ENCODE measurements at regions not wholly inside any gene's neighbourhood (a gene's known extent, or its start where the extent isn't known, plus 50 kb on each side); places are given as distances from the start of the nearest gene placed in this dataset.
"Not testable (repeated sequence)": the region's sequence is repeated elsewhere in the genome, so short reads cannot be mapped to it uniquely, and the experiment has no call there.

DNA sequence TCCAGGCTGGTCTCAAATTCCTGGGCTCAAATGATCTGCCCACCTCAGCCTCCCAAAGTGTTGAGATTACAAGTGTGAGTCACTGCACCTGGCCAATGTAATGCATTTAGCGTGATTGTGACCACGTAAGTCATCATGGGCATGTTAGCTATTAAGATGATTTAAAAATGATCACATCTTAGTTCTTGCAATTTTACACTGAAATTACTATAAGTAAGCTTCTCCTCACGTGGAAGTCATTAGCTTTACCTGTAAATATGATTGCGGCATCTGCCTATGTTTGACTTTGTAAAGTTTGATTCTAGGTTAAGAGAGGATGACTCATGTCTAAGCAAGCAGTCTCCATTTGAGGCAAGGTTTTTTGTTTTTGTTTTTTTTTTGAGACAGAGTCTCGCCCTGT is 85.5 kb downstream of the PMAIP1 start:
- Histone ChIP-seq H3K27me3 (ENCODE audit: control insufficient read depth in 5 of 5, insufficient read depth in 4 of 5, low read length in 5 of 5) (no peaks in the 10 kb centered on the region), H3K36me3 (ENCODE audit: control insufficient read depth in 5 of 5, insufficient read depth in 5 of 5, low read length in 5 of 5) (no peaks in the 10 kb centered on the region), H3K9ac (ENCODE audit: low read length in 5 of 5) (no peak overlapping the region), H3K27ac (ENCODE audit: low read depth, low read length) (no peak overlapping the region), H3K4me1 (ENCODE audit: control insufficient read depth in 5 of 5, insufficient read depth in 5 of 5, low read length in 5 of 5) (no peaks in the 10 kb centered on the region), H3K4me3 (ENCODE audit: low read depth in 1 of 5, low read length in 5 of 5) (no peak overlapping the region), H3K9me3 (ENCODE audit: control insufficient read depth in 5 of 5, low read length in 5 of 5) (no peaks in the 10 kb centered on the region)

DNA sequence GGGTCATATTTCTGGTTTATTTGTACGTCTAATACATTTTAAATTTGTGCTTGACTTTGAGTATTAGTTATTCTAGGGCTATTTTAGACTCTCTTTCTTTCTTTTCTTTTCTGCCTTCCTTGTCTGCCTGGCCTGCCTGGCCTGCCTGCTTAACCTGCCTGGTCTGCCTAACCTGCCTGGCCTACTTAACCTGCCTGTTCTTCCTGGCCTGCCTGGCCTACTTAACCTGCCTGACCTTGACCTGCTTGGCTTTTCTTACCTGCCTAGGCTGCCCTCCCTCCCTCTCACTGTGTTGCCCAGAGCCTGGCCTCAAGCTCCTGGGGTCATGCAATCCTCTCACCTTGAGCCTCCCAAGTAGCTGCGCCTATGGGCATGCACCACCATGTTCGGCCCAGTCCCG is 83.7 kb downstream of the PMAIP1 start:
- Histone ChIP-seq H3K9me3 (ENCODE audit: control insufficient read depth in 5 of 5, low read length in 5 of 5) (no peaks in the 10 kb centered on the region), H3K4me3 (ENCODE audit: low read depth in 1 of 5, low read length in 5 of 5) (no peak overlapping the region), H3K27me3 (ENCODE audit: control insufficient read depth in 5 of 5, insufficient read depth in 4 of 5, low read length in 5 of 5) (no peaks in the 10 kb centered on the region), H3K9ac (ENCODE audit: low read length in 5 of 5) (no peak overlapping the region), H3K27ac (ENCODE audit: low read depth, low read length) (no peak overlapping the region), H3K4me1 (ENCODE audit: control insufficient read depth in 5 of 5, insufficient read depth in 5 of 5, low read length in 5 of 5) (no peaks in the 10 kb centered on the region), H3K36me3 (ENCODE audit: control insufficient read depth in 5 of 5, insufficient read depth in 5 of 5, low read length in 5 of 5) (no peaks in the 10 kb centered on the region)

DNA sequence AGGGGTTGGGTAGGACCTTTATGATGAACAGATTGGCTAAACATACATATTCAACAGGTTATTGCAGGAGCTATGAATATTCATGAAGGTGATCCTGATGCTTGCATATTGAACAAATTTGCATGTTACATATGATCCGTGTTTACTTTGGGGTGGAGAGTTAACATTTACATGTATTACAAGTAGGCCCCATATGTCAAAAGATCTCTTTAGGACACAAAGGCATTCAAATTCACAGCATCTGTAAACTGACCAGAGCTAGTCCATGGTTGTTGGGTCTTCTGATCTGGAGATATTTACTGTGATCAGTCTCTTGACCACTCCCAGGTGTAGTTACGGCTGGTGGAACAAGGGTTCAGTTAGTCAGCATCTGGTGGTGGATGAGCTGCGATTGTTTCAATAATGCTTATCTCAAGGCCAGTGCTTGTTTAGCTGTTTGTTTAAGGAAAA is 80.4 kb downstream of the PMAIP1 start:
- Histone ChIP-seq H3K9me3 (ENCODE audit: control insufficient read depth in 5 of 5, low read length in 5 of 5) (no peaks in the 10 kb centered on the region), H3K4me3 (ENCODE audit: low read depth in 1 of 5, low read length in 5 of 5) (no peak overlapping the region), H3K27ac (ENCODE audit: low read depth, low read length) (no peak overlapping the region), H3K4me1 (ENCODE audit: control insufficient read depth in 5 of 5, insufficient read depth in 5 of 5, low read length in 5 of 5) (no peaks in the 10 kb centered on the region), H3K36me3 (ENCODE audit: control insufficient read depth in 5 of 5, insufficient read depth in 5 of 5, low read length in 5 of 5) (no peaks in the 10 kb centered on the region), H3K9ac (ENCODE audit: low read length in 5 of 5) (no peak overlapping the region), H3K27me3 (ENCODE audit: control insufficient read depth in 5 of 5, insufficient read depth in 4 of 5, low read length in 5 of 5) (no peaks in the 10 kb centered on the region)

DNA sequence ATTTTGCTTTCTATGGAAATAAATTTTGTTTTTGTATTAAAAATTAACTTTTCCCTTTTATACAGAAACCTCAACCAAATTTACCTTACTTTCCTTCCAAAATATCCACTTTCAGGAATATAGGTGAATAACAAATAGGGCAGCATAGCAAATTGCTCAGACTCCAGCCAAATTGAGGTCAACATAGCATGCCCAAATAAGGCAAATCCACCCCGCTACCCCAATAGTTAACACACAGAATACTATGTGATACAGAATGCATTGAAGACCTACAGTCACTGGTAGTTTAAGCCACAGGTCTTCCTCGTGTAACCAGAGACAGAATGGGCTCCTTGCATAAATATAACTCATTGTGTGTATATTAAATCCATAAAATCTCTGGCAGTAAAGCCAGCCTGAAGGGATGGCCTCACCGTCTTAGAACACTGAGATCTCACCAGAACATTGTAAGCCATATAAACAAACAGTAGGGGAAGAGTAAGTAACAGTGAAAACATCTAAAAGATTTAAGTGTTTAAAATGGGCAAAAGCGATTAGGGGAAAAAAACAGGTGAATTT is 72.2 kb downstream of the PMAIP1 start:
- H3K27me3 ChIP-seq (ENCODE audit: control insufficient read depth in 5 of 5, insufficient read depth in 4 of 5, low read length in 5 of 5): peaks cover 3 to 19% (median 7%) of the 10 kb centered on the region in 5 donors
- no peak overlapping the region for H3K27ac ChIP-seq (ENCODE audit: low read depth, low read length)
- no peak overlapping the region for H3K4me3 ChIP-seq (ENCODE audit: low read depth in 1 of 5, low read length in 5 of 5)
- no peaks in the 10 kb centered on the region for H3K36me3 ChIP-seq (ENCODE audit: control insufficient read depth in 5 of 5, insufficient read depth in 5 of 5, low read length in 5 of 5)
- H3K9ac ChIP-seq (ENCODE audit: low read length in 5 of 5): no peak overlapping the region
- H3K9me3 ChIP-seq (ENCODE audit: control insufficient read depth in 5 of 5, low read length in 5 of 5): no peaks in the 10 kb centered on the region
- peaks cover 0 to 6% (median 0%) of the 10 kb centered on the region in 5 donors for H3K4me1 ChIP-seq (ENCODE audit: control insufficient read depth in 5 of 5, insufficient read depth in 5 of 5, low read length in 5 of 5)

DNA sequence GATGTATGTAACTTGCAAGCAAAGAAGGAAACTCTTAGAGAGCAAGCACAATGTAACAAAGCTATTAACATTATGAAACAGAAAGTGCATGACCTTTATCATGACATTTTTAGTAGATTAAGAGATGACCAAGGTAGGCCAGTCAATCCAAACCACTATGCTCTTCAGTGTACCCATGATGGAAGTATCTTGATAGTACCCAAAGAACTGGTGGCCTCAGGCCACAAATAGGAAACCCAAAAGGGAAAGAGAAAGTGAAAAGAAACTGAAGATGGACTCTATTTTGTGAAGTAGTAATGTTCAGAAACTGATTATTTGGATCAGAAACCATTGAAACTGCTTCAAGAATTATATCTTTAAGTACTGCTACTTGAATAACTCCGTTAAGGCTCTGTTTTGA is 71.3 kb downstream of the PMAIP1 start:
- peaks cover 3 to 19% (median 7%) of the 10 kb centered on the region in 5 donors for H3K27me3 ChIP-seq (ENCODE audit: control insufficient read depth in 5 of 5, insufficient read depth in 4 of 5, low read length in 5 of 5)
- not testable (repeated sequence) for H3K4me1 ChIP-seq (ENCODE audit: control insufficient read depth in 5 of 5, insufficient read depth in 5 of 5, low read length in 5 of 5); H3K27ac ChIP-seq (ENCODE audit: low read depth, low read length); H3K36me3 ChIP-seq (ENCODE audit: control insufficient read depth in 5 of 5, insufficient read depth in 5 of 5, low read length in 5 of 5); H3K9me3 ChIP-seq (ENCODE audit: control insufficient read depth in 5 of 5, low read length in 5 of 5); H3K4me3 ChIP-seq (ENCODE audit: low read depth in 1 of 5, low read length in 5 of 5); H3K9ac ChIP-seq (ENCODE audit: low read length in 5 of 5)

DNA sequence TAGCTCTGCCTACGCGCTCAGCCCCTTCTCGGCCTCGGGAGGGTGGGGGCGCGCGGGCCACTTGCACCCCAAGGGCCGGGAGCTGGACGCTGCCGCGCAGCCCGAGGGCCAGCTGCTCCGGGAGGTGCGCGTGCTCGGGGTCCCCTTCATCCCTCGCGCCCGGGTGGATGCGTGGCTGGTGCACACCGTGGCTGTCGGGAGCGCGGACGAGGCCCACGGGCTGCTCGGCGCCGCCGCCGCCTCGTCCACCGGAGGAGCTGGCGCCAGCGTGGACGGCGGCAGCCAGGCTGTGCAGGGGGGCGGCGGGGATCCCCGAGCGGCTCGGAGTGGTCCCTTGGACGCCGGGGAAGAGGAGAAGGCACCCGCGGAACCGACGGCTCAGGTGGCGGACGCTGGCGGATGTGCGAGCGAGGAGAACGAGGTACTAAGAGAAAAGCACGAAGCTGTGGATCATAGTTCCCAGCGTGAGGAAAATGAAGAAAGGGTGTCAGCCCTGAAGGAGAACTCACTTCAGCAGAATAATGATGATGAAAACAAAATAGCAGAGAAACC is 69.8 kb downstream of the PMAIP1 start:
- H3K36me3 ChIP-seq (ENCODE audit: control insufficient read depth in 5 of 5, insufficient read depth in 5 of 5, low read length in 5 of 5): not testable (repeated sequence)

DNA sequence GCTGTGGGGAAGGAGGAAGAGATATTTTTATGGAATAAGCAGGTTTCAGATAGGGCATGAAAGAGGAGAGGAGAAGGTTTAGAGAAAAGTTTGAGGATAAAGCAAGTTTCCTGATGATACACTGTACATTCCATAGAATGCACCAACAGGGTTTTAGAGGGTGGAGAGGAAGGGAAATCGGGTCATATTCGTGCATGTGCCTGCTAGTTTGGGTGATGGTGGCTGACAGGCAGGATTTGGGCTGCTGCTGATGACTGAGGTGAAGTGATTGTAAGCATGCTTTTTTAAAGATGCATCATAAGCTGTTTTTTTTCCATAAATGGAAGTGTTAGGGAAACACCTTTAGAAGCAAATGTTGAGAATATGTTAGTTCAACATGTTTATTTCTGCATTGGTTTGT is 68.8 kb downstream of the PMAIP1 start:
- H3K36me3 ChIP-seq (ENCODE audit: control insufficient read depth in 5 of 5, insufficient read depth in 5 of 5, low read length in 5 of 5): no peaks in the 10 kb centered on the region
- H3K9me3 ChIP-seq (ENCODE audit: control insufficient read depth in 5 of 5, low read length in 5 of 5): no peaks in the 10 kb centered on the region
- H3K4me3 ChIP-seq (ENCODE audit: low read depth in 1 of 5, low read length in 5 of 5): no peak overlapping the region
- no peak overlapping the region for H3K27ac ChIP-seq (ENCODE audit: low read depth, low read length)
- H3K4me1 ChIP-seq (ENCODE audit: control insufficient read depth in 5 of 5, insufficient read depth in 5 of 5, low read length in 5 of 5): peaks cover 0 to 6% (median 0%) of the 10 kb centered on the region in 5 donors
- H3K27me3 ChIP-seq (ENCODE audit: control insufficient read depth in 5 of 5, insufficient read depth in 4 of 5, low read length in 5 of 5): peaks cover 3 to 19% (median 7%) of the 10 kb centered on the region in 5 donors
- no peak overlapping the region for H3K9ac ChIP-seq (ENCODE audit: low read length in 5 of 5)

More for the DNA sequence above, 69.8 kb downstream of the PMAIP1 start:
- H3K9ac ChIP-seq (ENCODE audit: low read length in 5 of 5); H3K4me3 ChIP-seq (ENCODE audit: low read depth in 1 of 5, low read length in 5 of 5); H3K4me1 ChIP-seq (ENCODE audit: control insufficient read depth in 5 of 5, insufficient read depth in 5 of 5, low read length in 5 of 5); H3K9me3 ChIP-seq (ENCODE audit: control insufficient read depth in 5 of 5, low read length in 5 of 5); H3K27ac ChIP-seq (ENCODE audit: low read depth, low read length): not testable (repeated sequence)
- peaks cover 3 to 19% (median 7%) of the 10 kb centered on the region in 5 donors for H3K27me3 ChIP-seq (ENCODE audit: control insufficient read depth in 5 of 5, insufficient read depth in 4 of 5, low read length in 5 of 5)

DNA sequence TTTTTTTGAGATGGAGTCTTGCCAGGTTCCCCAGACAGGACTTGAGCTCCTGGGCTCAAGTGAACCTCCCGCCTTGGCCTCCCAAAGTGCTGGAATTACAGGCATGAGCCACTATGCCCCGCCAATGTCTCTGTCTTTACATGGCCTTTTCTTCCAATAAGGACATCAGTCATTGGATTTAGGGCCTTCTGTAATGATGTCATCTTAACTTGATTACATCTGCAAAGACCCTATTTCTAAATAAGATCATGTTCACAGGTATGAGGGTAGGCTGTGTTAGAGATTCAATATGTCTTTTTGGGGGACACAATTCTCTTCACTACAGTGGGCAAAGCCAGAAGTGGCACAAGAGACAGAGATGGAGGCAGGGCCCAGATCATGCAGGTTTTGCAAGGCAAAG is 68.1 kb downstream of the PMAIP1 start:
- H3K9me3 ChIP-seq (ENCODE audit: control insufficient read depth in 5 of 5, low read length in 5 of 5): no peaks in the 10 kb centered on the region
- no peaks in the 10 kb centered on the region for H3K36me3 ChIP-seq (ENCODE audit: control insufficient read depth in 5 of 5, insufficient read depth in 5 of 5, low read length in 5 of 5)
- no peak overlapping the region for H3K9ac ChIP-seq (ENCODE audit: low read length in 5 of 5)
- peaks cover 0 to 6% (median 0%) of the 10 kb centered on the region in 5 donors for H3K4me1 ChIP-seq (ENCODE audit: control insufficient read depth in 5 of 5, insufficient read depth in 5 of 5, low read length in 5 of 5)
- no peak overlapping the region for H3K27ac ChIP-seq (ENCODE audit: low read depth, low read length)
- peaks cover 3 to 19% (median 7%) of the 10 kb centered on the region in 5 donors for H3K27me3 ChIP-seq (ENCODE audit: control insufficient read depth in 5 of 5, insufficient read depth in 4 of 5, low read length in 5 of 5)
- no peak overlapping the region for H3K4me3 ChIP-seq (ENCODE audit: low read depth in 1 of 5, low read length in 5 of 5)

DNA sequence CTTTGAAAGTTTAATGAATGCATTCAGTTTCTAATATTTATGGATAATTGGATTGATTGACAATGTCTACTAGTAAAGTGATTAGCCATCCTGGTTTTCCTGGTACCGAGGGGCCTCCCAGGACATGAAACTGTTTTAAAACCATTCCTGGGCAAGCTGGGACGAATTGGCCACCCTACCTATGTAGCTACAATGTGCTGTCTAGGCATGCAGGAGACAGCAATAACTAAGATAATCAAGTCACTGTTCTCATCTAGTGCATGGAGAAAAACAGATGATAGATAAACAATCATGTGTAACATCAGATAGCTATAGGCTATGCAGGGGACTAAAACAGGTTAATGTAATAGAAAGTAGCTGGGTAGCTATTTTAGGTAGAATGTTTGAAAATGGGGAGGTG is 67.1 kb downstream of the PMAIP1 start:
- no peaks in the 10 kb centered on the region for H3K9me3 ChIP-seq (ENCODE audit: control insufficient read depth in 5 of 5, low read length in 5 of 5)
- H3K9ac ChIP-seq (ENCODE audit: low read length in 5 of 5): no peak overlapping the region
- peaks cover 3 to 19% (median 7%) of the 10 kb centered on the region in 5 donors for H3K27me3 ChIP-seq (ENCODE audit: control insufficient read depth in 5 of 5, insufficient read depth in 4 of 5, low read length in 5 of 5)
- H3K27ac ChIP-seq (ENCODE audit: low read depth, low read length): no peak overlapping the region
- H3K4me1 ChIP-seq (ENCODE audit: control insufficient read depth in 5 of 5, insufficient read depth in 5 of 5, low read length in 5 of 5): peaks cover 0 to 6% (median 0%) of the 10 kb centered on the region in 5 donors
- no peak overlapping the region for H3K4me3 ChIP-seq (ENCODE audit: low read depth in 1 of 5, low read length in 5 of 5)
- no peaks in the 10 kb centered on the region for H3K36me3 ChIP-seq (ENCODE audit: control insufficient read depth in 5 of 5, insufficient read depth in 5 of 5, low read length in 5 of 5)

DNA sequence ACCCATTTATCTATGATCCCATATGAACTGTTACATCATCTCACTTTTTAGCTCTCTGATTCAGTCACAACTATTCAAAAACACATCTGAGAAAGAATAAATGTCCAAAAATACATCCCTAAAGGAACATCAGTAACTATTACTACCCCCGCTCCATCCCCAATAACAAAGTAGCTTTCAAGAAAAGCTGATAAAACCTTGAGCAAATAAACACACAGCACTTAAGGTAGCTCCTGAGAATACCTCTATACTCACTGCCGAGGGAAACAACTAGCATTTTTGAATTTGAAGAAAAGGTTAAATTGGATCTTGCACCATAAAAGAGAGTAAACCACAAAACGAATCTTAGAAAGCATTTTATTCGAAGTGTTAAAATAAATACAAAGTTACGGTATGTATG is 63.4 kb downstream of the PMAIP1 start:
- H3K27me3 ChIP-seq (ENCODE audit: control insufficient read depth in 5 of 5, insufficient read depth in 4 of 5, low read length in 5 of 5): peaks cover 0 to 4% (median under 1%) of the 10 kb centered on the region in 5 donors
- H3K4me1 ChIP-seq (ENCODE audit: control insufficient read depth in 5 of 5, insufficient read depth in 5 of 5, low read length in 5 of 5): no peaks in the 10 kb centered on the region
- H3K9ac ChIP-seq (ENCODE audit: low read length in 5 of 5): no peak overlapping the region
- H3K4me3 ChIP-seq (ENCODE audit: low read depth in 1 of 5, low read length in 5 of 5): no peak overlapping the region
- H3K9me3 ChIP-seq (ENCODE audit: control insufficient read depth in 5 of 5, low read length in 5 of 5): no peaks in the 10 kb centered on the region
- no peaks in the 10 kb centered on the region for H3K36me3 ChIP-seq (ENCODE audit: control insufficient read depth in 5 of 5, insufficient read depth in 5 of 5, low read length in 5 of 5)
- no peak overlapping the region for H3K27ac ChIP-seq (ENCODE audit: low read depth, low read length)
